ENCODE measurements at regions not wholly inside any gene's neighbourhood (a gene's known extent, or its start where the extent isn't known, plus 50 kb on each side); places are given as distances from the start of the nearest gene placed in this dataset.

GRCh38 chr1:87464022-87464490, 135.4 kb downstream of the LMO4 start:
- TF ChIP-seq ZFP30 (CRISPR knock-in tag; IDR thresholded peaks at IDR 0.05) (no peak), ZNF70 (CRISPR knock-in tag; IDR thresholded peaks at IDR 0.05) (no peak), PATZ1 (CRISPR knock-in tag; IDR thresholded peaks at IDR 0.05; ENCODE audit: borderline replicate concordance) (no peak), POU6F1 (CRISPR knock-in tag; IDR thresholded peaks at IDR 0.05; ENCODE audit: borderline replicate concordance, low read depth) (no peak), ARNTL (CRISPR knock-in tag; IDR thresholded peaks at IDR 0.05; ENCODE audit: borderline replicate concordance, low read depth) (no peak), TCF4 (CRISPR knock-in tag; IDR thresholded peaks at IDR 0.05; ENCODE audit: borderline replicate concordance) (no peak), SNAI2 (CRISPR knock-in tag; IDR thresholded peaks at IDR 0.05) (no peak)
